Uterus (tissue), 2 donors: ENCODE measurements at regions not wholly inside any gene's neighbourhood (a gene's known extent, or its start where the extent isn't known, plus 50 kb on each side); places are given as distances from the start of the nearest gene placed in this dataset.

Source experiments
- POLR2A ChIP-seq, 2 donors: fragments of 450-650 bp; IDR thresholded peaks; one replicate each; pipeline ENCODE4 v1.6.1; 2016; ENCODE audit warnings: antibody characterized with exemption in 2 of 2, mild to moderate bottlenecking in 1 of 2, moderate library complexity in 1 of 2
- TF ChIP-seq, protein P1 (sequence below), 4 experiments: fragments of 200-600 bp in 2 of 4; fragments of 450-650 bp in 2 of 4; sonication (generic) in 2 of 4; IDR thresholded peaks; one replicate each; pipeline ENCODE4 v1.5.1; 2016 to 2019; ENCODE audit warnings: antibody characterized with exemption in 4 of 4, mild to moderate bottlenecking in 2 of 4, moderate library complexity in 1 of 4

DNA sequence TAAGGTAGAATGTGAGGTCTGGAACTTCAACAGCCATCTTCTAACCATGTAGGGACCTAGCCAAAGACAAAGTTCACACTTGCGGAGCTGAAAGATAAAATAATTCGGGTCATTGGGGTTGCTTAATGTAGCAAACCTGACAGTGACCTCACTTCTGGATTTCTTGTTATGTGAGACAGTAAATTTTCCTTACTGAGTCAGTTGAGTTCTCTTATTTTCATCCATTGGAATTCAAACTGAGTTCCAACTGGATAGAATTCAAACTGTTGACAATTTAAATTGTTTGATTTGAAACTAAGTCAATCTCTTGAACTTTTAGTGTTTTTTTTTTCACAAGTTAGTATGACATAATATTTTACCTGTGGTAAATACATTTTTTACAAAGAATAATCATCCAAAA is 406.5 kb downstream of the ADAMTS20 start:
- TF ChIP-seq, protein P1, sequence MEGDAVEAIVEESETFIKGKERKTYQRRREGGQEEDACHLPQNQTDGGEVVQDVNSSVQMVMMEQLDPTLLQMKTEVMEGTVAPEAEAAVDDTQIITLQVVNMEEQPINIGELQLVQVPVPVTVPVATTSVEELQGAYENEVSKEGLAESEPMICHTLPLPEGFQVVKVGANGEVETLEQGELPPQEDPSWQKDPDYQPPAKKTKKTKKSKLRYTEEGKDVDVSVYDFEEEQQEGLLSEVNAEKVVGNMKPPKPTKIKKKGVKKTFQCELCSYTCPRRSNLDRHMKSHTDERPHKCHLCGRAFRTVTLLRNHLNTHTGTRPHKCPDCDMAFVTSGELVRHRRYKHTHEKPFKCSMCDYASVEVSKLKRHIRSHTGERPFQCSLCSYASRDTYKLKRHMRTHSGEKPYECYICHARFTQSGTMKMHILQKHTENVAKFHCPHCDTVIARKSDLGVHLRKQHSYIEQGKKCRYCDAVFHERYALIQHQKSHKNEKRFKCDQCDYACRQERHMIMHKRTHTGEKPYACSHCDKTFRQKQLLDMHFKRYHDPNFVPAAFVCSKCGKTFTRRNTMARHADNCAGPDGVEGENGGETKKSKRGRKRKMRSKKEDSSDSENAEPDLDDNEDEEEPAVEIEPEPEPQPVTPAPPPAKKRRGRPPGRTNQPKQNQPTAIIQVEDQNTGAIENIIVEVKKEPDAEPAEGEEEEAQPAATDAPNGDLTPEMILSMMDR (IDR thresholded peaks at IDR 0.05) = no peak
- TF ChIP-seq POLR2A (IDR thresholded peaks at IDR 0.05) = no peak
